Middle frontal gyrus (tissue), 1 donor: ENCODE measurements at regions not wholly inside any gene's neighbourhood (a gene's known extent, or its start where the extent isn't known, plus 50 kb on each side); places are given as distances from the start of the nearest gene placed in this dataset.

ENCODE experiments used
- DNase-seq: peaks from one replicate; pipeline ENCODE4 v3.0.0-alpha.2; 2015; ENCODE audit warnings: low spot score; ENCODE audit errors: extremely low spot score

DNA sequence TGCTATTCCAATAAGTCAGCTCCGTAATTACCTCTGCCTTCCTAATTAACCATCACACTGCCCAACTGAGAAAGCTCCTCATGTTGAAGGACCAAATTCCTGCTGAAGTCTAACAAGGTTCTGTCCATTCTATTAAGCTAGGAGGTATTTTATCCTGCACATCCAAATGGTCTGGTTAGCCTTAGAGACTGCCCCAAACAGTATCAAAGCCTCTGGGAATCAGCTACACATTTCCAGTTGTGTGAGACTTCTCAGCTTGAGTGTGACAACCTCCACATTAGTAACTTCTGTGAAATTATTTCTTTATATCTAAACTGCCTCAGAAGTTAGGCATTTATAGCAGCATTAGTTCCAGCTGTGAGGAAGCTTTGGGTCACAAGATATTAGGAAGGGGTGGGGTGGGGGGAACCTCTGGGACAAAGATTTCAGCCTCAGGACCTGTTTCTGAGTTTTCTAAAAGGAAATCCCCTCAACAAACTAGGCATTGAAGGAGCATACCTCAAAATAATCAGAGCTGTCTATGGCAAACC, 150.5 kb upstream of the DUSP10 start:
- no peak for DNase-seq

DNA sequence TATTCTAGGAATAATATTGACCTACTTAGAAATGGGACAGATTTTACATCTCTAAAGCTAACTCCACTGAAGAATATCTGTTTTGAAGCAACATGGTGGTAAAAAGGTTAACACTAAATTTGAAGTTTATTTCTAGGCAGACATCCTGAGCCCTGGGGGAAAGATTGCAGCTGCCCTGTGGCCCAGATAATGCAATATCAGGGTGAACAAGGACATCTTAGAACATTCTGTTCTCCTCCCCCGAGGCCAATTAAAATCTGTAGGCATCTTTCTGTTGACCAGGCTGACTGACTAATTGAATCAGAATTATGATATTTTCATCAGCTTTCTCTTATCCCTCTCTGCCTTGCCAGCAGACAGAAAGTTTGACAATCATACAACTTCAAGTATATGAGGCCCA, 149.8 kb upstream of the DUSP10 start:
- no peak for DNase-seq

DNA sequence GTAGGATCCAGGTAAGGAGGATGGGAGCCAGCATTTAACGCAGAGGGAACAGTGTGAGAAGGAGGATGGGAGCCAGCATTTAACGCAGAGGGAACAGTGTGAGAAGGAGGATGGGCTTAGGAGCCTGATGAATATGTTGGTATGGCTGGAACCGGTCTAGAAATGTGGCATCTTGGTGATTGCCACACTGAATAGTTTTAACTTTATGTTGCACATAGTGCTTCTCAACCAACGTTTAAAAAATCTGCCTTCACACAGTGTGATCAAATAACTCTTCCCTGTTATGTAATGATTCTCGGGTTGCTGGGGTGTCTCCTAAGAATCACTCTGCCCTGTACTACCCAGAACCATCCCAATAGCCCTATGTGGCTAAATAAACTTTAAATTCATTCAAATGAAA, 146.9 kb upstream of the DUSP10 start:
- no peak for DNase-seq

DNA sequence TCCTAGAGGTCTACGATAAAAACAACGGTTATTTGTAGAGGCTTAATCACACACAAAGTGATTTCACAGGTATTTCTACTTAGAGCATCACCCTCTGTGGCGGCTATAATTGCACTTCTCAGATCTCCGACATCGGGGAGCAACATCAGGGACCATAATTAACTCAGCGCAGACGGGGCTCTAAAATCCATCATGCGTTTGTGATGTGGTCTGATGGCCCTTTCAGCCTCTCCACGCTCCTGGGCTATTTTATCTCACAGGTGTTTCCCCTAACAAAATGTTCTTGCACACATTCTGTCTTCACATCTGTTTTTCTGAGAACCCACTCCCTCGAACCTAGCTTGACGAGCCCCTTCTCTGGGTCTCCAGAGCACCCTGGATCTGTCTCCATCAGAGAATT, 146.3 kb upstream of the DUSP10 start:
- no peak for DNase-seq

DNA sequence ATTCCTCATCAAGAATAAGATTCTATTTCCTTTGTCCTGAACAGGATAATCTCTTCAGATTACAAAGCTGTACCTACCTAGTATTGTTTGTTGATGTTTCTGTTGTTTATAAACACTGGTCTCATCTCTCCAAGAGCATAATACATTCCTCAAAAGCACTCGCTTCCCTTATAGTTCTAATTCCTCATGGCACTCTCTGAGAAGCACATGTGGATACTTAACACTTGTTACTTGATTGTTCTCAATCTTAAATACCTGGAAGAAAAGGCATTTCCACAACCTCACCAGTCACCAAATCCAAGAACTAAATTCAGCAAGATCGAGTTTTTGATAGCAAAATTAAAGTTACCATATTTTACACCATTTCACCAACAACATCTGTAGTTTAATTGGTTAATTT, 145.9 kb upstream of the DUSP10 start:
- no peak for DNase-seq

DNA sequence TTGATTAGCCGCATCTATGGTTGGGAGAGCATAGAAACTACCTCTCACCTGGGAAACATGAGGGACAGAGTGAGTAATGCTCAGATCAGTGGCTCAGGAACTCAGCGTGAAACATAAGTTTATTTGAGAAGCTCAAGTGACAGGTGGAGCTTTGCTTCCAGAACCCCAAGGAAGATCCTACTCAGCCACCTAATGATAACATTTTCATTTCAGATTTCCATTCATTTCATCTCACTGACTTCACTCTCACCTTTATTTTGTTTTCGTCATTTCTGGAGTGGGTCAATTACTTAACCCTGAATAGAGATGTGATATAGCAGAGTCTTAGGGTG, 145.5 kb upstream of the DUSP10 start:
- no peak for DNase-seq

DNA sequence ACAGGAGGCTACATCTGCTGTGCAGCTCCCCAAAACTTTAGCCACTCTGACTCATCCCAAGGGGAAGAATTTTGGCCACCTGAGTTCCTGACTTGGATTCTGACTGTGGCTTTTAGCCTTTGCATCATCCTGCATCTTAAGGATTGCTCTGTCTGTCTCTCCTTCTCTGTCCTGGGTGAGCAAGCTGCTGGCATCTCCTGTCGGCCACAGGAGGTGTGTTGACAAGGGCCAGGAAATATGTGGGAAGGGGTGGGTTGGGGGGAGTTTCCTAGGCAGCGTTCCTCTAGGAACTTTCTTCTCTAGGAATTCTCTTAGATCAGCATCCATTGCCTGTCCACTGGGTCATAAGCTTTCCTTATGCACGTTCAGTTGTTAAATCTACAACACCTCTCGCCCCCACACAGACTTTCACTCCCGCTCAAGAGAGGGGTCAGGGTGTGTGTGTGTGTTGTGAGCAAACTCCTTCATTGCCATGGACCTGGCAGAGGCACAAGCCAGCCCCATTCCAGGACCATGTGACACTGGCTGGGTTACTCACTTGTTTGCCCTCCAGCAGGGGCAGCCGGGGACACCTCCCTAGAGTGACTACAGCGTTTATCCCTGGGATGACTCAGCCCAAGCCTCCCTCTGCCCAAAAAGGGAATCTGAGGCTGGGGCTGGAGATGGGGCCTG, 145.0 kb upstream of the DUSP10 start:
- DNase-seq = no peak

DNA sequence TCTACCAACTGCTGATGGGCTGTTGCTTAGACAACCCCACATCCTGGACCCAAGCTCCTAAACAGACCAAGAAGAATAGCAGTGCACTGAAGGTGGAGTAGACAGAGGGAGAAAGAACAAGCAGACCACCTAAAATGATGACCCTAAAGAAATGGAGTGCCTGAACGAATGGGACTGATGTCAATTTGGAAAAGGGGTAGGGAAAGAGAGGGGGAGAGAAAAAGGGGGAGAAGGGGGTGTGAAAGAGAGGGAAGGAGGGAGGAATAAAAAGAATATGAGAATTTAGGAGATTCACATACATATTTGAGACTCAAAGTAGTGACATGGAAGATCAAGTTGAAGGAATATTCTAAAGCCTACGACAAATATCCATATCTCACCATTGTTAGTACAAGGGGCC, 144.4 kb upstream of the DUSP10 start:
- no peak for DNase-seq

DNA sequence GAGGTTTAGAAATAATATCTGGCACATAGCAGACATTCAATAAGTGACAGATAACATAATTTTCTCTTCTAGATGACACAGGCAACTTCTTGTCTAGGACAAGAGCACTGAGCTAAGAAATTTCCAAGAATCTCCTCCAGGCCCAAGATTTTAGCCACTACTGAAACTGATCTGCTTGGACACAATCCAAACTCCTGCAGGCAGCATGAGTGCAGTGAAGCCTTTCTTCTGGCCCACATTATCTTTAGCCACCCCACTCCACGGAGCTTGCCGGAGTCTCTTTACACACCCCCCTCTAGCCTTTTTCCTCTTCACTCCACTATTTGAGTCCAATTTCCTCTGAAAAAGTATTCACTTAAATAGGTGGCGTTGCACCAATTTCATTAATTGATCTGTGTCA, 142.9 kb upstream of the DUSP10 start:
- DNase-seq = no peak

DNA sequence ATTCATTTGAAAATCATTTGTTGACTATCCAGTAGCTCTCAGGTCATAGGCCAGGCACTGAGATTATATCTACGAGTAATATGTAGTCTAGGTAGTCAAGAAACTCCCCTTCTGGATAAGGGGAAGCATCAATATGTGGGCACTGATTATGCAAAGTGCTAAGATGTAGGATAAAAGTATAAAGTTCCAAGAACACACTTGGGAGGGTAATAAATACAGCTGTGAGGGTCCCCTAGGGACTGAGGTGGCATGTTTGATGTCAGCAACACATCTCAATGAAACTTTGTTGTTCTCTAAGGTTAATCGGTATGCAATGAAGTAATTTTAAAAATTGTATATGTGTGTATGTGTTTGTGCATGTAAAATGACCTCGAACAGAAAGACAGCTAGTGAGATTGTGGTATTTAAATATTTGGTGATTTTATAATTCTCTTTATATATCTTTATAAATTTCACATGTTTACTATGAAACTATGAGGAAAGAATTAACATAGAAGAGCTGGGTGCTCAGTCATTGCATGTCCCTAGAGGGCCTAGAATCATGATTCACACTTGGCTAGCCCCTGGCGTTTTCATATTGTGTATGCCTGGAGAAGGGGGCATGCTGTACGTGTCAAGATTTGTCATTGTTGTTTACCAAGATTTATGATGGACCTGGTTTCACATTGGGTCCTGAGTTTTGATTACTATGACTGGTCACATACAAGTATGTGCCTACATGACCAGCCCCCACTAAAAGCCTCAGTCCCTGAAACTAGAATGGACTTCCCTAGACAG, 140.1 kb upstream of the DUSP10 start:
- DNase-seq = no peak

DNA sequence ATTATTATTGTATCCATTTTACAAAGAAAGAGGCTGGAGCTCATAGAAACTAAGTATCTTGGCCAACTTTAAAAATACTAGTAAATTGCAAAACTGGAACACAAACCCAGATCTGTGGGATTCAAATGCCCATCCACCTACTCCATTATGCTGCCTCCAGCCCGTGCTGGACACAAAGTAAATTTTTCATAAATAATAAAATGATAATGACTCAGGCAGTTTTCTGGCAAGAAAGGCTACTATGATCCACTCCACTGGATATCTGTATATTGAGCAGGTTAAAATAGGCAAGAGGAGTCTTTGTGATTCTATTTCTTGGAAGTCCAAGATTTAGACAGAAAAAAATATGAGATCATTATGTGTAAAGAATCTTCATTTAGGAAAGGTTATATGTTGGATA, 138.3 kb upstream of the DUSP10 start:
- no peak for DNase-seq

DNA sequence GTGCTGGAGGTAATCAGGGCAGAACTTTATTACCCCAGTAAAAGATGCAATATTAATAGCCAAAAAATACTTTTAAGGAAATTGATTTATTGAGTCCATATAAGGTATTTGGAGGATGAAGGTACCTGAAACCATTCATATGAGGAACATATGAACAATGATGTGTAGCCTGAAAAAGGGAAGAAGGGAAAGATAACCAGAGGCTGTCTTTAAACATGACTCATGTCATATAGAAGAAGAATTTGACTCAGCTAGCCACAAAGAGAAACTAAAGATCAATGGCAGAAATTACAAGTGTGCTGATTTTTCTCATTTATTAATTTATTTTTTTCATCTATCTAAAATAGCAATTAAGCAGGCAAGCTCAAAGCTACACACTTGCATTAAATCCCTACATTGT, 136.2 kb upstream of the DUSP10 start:
- DNase-seq = no peak

DNA sequence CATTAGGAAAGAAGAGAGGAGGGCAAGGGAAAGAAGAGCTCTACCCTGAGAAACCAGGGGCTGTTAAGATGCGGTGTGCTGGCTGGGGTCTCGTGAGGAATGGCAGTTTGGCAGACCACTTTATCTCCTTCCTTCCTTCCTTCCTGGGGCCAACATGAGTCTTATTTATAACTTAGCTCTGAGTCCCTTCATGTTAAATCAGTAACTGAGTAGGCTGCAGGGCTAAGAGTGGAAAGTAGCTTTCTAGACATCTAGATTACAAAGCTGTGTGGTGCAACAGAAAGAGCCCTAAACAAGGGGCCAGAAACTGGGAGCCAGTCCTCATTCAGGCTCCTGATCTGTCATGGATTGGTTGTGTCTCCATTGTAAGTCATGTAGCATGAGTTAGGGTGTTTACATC, 135.4 kb upstream of the DUSP10 start:
- DNase-seq = no peak

DNA sequence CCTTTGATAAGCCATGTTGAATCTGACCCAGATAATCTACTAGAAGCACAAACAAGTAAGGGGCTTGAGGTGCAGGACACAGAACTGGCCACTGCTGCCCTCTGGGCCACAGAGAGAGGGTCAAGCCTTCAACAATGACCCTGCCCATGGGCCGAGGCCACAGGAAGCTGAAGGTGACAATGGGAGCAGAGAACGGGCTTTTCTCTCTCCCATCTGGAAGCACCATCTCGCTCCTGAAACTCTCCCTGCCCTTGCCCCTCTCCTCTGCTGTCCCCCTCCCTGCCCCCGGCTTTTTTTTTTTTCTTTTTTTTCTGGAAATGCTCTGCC, 133.1 kb upstream of the DUSP10 start:
- DNase-seq = no peak

DNA sequence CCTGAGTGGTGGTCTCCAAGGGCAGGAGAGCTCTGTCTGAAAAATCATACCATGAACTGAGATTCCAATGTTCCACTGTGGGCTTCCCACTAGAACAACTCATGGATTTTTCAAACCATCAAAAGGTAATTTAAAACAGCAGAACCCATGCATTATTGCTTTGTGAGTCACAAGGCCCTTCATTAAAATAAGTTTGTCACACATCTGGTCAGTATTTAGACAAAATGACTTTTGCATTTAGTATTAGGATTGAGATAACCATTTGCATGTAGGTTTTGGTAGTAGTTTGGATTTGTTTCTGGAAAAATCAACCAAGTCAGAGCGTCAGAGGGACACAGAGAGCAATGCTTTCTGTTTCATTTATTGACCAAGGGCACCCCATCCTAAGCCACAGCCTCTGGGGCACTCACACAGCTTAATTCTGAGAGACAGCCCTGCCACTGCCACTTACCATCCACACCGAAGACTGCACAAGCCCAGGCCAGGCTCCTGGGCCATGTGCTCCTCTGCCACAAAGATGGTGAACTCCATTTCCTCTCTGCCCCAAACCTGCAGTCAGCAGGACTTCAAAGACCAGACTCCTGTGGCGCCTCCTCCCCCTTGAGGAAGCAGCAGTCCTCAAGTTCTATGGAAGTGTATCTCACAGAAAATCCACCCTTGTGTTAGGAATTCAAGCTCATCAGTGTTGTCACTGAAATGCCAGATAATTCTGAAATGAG, 132.6 kb upstream of the DUSP10 start:
- DNase-seq = no peak

DNA sequence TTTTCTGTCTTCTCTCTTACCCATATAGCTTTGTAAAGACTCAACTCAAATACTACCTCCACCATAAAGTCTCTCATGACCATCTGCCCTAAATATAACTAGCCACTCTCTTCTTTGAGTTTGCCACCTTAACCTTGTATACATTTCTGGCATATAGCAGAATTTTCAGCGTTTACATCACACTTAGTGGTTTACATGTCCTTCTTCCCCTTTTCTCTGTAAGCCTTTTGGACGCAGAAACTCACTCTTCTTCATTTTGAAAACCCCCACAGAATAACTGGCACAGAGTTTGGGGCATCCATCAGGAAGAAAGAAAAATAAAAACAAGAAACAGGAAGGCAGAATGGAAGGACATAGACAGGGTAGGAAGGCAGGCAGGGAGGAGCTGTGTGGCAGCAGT, 131.8 kb upstream of the DUSP10 start:
- DNase-seq = no peak

DNA sequence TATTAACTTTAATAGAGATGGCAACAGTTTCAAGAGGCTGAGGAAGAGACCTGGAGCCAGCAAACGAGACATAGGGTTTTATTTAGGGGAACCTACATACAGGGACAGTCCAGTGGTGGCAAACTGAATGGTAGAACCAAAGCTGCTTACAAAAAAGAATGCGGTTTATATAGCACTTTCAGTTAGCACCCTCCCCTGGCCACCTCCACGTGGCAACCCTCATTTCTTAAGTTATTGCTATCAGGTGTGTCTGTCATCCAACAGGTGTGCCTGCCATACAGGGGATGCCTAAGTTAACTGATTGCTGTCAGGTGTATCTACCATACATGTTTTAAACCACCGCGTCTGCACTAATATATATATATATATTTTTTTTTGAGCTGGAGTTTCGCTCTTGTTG, 129.2 kb upstream of the DUSP10 start:
- DNase-seq = no peak

DNA sequence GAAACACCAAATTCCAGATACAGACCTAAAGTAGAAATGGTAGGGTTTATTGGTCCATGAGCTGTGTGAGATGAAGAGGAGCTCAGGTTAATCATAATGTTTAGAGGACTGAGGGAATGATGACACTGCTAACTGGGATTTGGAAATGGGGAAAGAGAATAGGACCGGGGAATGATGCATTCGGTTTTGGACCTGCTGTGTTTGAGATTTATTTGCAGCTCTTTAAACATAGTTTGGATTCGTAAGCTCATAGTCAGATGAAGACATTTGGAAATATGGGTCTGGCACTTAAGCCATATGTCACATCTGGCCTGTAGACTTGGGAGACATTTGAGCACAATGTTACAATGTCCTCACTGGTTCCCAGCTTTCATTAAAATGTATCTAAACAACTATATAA, 127.9 kb upstream of the DUSP10 start:
- no peak for DNase-seq

DNA sequence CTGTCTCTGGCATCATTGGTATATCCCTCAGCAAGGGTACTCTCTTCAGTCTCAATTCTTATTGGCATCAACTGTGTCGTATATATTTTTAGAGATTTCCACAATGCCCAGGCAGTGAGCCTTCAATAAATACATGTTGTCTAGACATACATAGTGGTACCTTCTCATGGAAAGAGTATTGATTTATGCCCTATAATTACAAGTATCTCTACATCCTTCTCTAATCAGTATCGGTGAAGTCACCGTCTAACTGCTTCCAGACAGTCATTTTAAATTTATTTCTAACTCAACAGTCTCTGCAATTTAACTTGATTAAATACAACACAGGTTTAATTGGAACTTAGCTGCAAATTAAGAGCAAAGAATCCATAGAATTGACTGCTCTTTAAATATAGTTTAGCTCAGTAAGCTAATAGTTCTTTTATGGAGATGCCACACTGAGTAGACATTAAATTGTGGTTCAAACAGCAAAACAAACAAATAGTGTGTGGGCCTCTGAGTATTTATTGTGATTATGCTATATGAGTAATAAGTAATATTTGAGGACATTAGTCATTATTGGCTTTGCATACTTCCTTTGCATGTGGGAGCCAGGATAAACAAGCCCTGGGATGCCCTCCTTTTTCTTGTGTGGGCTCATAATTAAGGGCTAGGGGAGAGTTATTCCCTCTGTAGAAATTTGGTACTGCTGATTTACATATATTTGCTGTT, 126.9 kb upstream of the DUSP10 start:
- no peak for DNase-seq

DNA sequence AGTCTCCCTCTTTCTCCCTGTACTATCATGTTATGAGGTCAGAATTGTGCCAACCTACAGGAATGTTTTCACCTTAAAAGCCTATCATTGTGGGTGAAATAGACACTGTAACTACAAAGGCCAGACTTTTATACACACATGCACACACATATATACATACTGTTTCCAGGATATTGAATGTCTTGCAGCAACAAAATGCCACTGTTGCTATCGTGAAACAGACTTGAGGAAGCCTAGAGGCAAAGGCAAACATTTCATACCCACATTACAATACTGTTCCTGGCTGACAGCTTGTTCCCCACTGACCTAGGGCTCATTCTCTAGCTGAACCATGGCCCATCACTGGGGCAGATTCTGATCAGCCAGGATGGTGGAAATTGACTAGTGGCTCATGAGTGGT, 125.1 kb upstream of the DUSP10 start:
- DNase-seq = no peak

DNA sequence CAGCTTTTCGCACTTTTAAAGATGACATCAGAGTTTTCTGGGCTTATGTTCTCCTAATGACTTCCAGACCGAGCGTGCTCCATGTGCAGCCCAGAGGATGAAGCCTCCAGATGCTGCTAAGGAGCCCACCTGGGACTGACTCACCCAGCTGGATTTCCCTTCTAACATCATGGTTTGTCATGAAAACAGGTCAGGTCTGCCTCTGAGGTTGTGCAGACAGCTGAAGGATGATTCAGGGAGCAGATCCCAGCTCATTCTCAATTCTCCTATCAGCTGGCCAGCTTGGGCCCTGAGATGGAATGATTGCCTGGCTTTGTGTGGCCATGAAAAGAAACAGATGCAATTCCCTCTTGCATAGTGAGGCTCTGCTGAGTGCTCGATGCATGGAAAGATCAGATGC, 123.9 kb upstream of the DUSP10 start:
- DNase-seq = no peak

DNA sequence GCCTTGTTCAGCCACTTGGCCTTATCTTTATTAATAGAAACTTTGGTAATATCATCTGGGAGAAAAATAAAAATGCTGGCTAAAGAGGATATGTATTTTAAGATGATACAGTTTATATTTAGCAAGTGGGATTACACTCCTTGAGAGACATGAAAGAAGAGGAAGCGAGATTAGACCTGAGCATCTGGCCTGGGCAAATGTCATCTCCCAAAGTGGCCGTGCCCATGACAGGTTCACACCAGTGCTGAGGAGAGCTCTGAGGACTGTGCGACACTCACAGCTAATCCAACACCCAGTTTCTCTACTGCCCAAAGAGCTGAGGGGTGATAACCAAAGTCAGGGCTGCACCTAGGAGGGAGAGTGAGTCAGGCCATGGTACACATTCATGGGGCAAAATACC, 121.7 kb upstream of the DUSP10 start:
- DNase-seq = no peak
